Kidney capillary endothelial cell (primary cell): ENCODE measurements at regions not wholly inside any gene's neighbourhood (a gene's known extent, or its start where the extent isn't known, plus 50 kb on each side); places are given as distances from the start of the nearest gene placed in this dataset.
"Not testable (repeated sequence)": the region's sequence is repeated elsewhere in the genome, so short reads cannot be mapped to it uniquely, and the experiment has no call there.

Experiments
- DNase-seq: peaks from one replicate; pipeline ENCODE4 v3.0.0-alpha.2; 2018; ENCODE audit warnings: low spot score

DNA sequence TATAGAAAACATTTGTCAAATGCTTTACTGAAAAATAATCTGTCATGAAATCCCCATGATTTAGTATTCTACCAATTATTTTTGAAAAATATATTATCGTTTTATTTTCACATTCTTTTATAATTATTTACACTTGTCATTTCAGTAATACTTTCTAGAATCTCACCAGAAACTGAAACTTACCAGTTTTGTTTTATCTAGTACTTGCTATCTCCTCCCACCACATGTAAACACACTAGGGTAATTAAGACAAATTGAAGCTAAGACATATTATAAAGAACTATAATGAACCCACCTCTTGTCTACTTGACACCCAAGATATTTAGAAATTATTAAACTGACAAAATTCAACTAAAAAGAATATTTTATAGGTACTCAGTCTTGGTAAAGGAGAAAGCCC lies 51.5 kb upstream of the GRM3 start:
- DNase-seq: no peak

DNA sequence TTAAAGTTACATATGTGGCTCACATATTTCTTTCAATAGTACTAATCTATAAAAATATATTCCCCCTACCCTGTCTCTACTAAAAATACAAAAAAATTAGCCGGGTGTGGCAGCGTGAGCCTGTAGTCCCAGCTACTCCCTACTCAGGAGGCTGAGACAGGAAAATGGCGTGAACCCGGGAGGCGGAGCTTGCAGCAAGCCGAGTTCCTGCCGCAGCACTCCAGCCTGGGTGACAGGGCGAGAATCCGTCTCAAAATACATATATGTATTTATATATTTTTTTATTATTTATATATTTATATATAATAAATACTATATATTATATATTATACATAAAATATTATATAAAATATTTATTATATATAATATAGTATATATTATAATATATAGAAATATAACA lies 69.7 kb upstream of the GRM3 start:
- no peak for DNase-seq

DNA sequence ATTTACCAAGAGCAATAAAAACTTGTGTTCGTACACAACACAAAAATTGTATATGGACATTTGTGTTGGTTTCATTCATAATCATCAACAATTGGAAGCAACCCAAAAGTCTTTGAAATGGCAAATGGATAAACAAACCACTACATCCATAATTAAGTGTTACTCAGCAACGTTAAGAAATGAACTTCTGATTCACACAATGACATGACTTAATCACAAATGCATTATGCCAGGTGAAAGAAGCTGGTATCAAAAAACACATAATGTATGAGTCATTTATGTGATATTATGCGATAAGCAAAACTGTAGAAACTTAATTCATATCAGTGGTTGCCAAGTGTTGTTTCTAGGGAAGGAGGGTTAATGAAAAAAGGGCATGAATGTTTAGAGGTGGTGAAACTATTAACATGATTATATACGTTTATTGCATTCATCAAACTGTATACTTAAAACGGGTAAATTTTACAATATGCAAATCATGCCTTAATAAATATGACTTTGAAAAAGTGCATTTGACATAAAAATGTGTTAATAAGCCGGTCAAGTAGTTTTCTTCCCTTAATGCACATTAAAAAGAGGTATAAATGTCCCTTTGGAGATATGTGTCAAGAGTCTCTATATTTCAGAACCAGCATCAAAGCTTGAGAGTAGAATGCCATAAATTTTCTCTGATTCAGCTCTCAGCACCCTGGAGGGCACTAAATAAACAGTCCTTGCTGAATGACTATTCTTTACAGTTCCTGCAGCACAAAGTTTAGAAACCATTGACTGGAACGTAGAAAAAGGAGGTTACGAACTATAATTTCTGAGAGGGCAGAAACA lies 84.8 kb upstream of the GRM3 start:
- DNase-seq: no peak

DNA sequence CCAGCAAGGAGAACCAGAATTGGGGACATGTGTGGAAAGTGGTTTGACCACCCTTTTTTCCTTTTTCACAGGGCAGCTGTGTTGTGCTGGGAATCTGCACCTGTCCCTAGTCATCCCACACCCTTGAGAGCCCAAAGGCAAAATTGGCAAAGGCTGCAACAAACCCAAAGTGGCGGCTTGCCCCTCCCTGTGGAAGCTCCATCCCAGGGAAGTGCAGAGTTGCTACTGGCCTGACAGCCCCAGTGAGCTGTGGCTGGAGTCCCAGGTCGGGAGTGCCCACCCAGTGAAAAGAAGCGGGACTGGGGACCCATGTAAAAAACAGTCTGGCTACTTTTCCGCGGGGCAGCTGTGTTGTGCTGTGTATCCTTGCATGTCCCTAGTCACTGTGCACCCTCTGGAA lies 109.1 kb upstream of the GRM3 start:
- no peak for DNase-seq

DNA sequence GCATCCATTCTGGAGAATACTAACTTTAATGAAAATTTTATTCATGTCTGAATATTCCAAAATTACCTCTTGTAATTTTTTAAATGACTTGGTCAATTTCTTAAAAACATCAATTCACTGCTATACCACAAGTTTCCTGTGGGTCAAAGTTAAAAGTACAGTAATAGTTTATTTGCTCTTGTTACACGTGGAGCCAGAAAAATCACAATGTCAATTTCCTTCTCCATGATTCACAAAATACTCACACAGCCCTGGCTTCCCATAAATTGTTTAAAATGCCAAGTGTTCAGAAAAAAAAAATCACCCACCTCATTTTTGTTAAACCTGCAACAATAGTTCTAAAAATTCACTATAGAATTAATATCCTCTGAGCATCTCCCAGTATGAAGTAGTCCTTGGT lies 139.5 kb upstream of the GRM3 start:
- no peak for DNase-seq

DNA sequence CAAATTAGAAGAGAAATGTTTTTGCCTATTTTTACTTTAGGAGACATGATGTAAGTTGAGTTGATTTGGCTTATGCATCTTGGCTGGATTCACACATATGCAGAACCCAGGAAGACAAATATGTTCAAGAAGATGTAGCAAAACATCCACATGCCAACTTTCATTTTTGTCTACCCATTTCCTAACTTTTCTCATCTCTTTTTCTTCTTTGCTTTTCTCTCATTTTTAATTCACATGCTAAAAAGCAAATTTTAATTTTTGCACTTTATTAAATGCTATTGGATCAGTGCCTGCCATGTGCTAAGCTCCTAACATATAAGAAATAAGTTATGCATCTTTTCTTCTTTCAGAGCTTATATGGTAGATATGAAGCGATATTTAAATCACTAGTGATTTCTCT lies 143.7 kb upstream of the GRM3 start:
- DNase-seq: no peak

DNA sequence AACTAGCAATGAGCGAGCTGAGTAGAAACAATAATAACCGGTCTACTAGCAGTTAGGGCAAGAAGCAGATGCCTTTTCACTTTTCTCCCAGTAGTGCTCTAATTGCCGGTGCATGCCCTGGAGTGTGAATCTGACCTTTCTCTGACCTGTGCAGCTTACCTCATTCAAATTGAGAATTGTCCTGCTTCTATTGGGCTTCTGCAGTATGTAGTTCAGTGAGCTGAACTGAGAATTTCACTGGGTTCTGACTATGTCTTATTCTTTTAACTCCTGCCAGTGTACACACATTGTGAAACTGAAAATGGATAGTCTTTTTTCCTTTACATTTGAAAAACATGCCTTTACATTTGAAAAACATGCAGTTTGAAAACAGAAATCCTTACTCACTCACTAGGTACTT lies 157.9 kb upstream of the GRM3 start:
- DNase-seq: no peak

DNA sequence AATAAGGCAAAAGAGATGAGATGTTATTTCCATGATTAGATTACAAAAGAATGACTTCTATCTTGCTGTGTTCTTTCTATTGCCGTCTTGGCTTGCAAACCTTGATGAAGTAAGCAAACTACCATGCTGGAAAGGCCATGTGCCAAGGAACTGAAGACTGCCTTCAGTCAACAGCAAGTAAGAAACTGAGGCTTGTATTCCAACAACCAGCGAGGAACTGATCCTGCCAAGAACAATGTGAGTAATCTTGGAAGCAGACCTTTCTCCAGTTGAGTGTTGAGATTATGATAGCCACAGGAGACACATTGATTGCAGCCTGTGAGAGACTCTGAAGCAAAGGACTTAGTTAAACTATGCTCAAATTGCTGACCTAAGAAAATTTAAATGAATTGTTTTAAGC lies 164.6 kb upstream of the GRM3 start:
- no peak for DNase-seq

DNA sequence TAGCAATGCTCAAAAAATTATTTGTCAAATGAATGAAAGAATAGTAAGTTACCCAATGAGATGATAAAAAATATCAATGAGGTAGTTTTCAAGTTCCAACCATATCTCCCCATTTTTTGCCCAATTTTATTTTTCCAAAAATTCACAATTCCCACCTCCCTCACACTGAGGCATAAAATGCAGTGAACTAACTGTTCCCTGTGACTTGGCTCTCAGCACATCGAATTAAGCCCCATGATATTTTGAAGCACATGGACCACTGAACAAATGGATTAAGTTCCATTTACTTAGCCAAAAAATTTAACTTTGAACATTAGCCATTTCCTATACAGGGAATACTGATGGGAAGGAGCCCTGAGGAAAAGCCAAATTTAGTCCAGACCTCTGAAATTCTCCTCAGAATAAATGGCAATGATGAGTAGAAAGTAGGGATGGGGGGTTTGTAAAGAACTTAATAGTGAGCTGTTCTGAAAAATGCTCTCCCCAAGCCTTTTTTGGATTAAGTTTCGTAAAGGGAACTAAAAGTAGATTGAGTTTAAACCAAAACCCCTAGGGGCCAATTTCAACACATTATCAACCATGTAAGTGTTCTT lies 166.3 kb upstream of the GRM3 start:
- DNase-seq: no peak

DNA sequence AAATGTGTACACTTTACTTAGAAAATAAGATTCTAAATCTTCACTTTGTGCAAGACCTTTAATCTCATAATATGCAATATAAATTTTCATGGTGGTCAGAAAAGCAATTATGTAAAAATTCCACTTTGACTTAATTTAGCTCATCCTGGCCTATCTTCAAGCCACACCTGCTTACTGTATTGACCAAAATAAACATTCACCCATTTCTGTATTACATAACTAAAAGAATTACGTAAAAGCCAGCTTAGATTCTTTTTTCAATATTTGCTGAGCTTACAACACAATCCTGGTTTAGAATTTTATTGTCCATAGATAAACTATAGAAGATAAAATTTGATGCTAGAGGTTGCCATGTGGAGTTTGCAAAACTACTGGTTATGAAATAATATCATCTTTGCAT lies 172.9 kb upstream of the GRM3 start:
- DNase-seq: no peak

DNA sequence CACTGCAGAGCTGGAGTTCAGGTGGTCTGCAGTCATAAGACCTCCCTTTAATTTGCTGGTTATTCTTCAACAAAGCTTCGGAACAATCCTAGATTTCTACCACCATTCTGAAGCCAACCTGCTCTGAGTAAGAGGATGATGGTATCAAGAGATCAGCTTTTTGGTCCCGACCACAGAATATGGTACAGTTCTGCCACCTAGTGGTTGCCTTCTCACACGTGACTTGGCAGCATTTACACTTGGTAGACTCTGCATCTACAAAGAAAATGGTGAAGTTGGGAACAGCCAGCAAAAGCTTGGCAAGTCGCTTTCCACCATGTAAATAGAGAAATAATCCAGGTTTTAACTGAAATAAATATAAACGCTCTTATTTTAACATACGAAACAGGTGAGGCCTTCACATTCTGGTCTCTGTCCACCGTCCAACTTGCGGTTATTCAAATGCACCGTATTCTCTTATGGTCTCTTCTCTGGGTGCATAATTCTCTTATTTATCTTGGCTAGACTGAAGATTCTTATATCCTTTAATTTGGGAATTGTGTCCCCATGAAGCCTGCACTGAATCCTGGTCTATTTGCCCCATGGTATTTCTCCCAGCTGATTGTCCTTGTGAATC lies 173.9 kb upstream of the GRM3 start:
- DNase-seq: peak; percentile 66

DNA sequence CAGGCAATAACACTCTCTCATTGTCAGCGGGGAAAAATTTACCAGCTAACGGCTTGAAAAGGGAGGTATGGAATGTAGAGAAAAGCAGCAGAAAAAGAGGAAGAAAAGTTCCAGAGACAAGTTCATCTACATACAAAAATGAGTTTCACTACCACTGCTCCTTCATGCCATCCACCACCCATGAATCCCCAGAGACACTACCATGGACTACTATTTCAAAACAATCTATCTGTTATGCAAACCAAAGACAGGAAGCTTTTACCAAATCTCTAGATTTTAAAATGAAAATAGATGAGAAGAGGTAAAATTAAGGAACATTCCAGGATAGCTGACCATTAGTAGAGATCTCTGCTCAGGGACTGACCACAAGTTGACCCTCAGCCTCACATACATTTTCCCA lies 189.0 kb upstream of the GRM3 start:
- no peak for DNase-seq

DNA sequence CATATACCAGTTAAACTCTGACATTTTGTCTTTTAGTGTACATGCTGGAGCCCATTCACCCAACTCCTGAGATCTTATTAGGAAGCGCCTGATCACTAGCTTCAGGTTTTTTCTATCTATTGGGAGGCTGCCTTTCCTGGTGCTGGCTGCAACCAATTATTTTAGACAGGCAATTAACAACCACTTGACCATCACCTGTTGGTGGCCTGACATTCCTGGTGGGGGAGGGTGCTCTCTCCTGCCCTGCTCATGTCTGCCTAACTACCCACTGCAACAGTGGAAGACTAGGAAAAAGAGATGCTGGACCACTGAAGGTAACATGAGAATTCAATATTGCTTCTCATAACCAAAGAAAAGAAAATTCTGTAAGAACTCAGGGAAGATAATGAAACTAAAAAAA lies 190.3 kb upstream of the GRM3 start:
- DNase-seq: no peak

DNA sequence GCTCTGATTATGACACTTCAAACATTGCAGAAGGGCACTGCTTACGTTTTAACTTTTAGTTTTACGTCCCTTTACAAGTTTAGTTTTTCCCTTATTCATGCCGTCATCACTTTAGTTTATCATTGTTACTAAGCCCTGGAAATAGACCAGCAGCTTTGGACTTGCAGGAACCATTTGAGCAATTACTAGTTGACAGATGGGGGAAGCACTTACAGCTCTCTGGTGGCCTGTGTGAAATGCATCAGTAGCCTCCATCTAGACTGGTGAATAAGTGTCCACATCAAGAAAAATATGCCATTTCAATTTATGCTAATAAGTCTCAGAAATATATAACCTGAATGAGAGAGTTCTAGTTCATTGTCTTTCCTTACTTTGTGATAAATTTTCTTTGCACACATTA lies 194.9 kb upstream of the GRM3 start:
- no peak for DNase-seq

DNA sequence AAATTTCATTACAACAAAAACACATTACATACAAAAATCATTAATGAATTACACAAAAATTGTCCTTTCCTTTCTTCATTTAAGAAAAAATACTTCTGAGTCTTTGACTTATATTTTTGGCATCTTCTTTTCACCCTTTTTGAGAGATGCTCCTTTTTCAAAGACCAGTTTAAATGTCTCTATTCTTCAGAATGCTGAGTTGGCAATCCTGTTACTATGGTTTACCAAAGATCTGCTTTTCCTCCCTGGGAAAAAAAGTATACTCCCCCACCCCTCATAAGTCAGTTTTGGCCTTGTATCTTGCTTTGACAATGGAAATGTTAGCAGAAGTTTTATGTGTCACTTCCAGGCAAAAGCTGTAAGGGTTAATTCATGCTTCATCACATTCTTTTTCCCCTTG lies 198.4 kb upstream of the GRM3 start:
- no peak for DNase-seq

DNA sequence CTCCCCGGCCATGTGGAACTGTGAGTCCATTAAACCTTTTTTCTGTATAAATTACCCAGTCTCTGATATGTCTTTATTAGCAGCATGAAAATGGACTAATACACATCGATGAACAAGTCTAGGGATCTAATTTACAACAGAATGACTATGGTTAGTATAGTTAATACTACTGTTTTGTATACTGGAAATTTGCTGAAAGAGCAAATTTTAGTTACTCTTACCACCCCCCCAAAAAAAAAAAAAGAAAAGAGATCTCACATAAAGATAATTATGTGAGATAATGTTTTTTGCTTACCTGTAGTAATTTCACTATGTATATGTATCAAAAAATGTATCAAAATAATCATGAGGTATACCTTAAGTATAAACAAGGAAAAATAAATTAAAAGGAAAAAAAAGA lies 199.5 kb upstream of the GRM3 start:
- DNase-seq: no peak

DNA sequence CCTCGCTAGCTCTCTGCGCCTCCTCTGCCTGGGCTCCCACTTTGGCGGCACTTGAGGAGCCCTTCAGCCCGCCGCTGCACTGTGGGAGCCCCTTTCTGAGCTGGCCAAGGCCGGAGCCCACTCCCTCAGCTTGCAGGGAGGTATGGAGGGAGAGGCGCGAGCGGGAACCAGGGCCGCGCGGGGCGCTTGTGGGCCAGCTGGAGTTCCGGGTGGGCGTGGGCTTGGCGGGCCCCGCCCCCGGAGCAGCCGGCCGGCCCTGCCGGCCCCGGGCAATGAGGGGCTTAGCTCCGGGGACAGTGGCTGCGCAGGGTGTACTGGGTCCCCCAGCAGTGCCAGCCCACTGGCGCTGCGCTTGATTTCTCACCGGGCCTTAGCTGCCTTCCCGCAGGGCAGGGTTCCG lies 203.3 kb upstream of the GRM3 start:
- not testable (repeated sequence) for DNase-seq

DNA sequence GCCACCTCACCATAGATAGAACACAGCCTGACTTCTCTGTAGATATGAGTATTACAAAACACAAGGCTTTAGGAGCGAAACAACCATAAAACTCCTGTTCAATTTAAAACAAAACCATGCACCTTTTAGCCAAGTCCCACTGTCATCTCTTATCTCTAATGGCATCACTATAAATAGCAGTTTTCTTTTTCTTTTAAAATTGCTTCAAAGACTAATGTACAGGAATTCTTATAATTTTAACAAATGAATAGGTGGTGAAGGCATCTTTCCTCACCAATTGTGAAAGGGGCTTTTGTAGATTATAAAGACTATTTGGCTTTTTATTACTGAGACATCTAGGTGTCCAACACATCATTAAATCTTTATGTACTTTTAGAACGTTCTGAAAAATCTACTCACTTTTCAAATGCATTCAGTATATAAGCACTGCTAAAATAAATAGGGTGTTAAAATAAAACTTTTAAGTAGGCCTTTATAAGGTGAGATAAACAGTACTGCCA lies 205.7 kb upstream of the GRM3 start:
- no peak for DNase-seq

DNA sequence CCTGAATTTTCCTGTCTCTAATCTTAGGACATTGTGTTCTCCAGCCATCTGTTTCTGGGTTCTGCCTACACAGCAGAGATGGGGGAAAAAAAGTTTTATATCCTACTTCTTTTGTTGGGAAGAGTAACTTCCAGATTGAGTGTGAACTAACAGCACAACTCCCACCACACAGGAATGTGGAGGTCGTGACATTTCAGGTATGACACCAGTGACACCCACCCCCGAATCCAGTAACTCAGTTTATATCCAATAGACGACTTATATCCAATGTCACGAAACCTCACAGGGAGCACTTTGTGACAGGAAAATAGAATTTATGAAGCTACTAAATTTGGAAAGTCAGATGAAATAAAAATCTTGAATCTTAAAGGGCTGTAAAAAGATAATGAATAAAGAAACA lies 211.9 kb upstream of the GRM3 start:
- no peak for DNase-seq

DNA sequence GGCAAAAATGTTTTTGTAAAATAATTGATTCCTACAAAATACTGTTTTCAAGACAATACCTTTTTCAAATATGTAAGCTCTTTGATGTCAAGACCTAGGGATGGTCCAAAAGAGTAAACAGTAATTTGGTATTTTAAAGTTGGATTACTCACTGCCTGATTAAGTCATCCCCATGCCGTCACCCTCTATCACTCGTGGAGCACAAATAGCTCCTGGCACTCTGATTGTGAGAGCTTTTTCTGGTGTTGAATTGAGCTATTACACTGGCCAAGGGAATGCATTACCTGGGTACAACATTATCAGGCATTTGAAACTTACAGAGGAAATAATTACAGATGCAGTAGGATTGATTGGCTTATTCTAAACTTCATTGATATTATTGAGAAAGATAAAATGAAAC lies 231.9 kb upstream of the GRM3 start:
- no peak for DNase-seq

DNA sequence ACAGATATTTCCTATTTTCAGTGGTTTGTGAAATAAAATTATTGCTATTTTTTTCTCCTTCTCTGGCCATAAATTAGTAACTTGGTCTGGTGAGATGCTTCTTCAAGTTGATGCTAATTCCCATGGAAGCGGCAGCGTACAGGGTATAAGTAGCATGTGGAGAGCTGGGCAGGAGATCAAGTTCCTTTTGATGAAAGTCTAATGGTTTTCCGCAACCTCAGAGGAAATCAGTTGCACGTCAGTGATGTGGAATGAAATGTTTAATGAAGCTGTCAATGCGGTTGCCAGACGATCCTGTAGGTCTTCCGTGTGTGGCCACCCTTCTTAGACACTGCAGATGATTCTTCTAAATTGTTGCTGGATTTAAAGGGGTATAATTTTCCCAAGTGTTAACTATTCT lies 236.4 kb upstream of the GRM3 start:
- DNase-seq: no peak

DNA sequence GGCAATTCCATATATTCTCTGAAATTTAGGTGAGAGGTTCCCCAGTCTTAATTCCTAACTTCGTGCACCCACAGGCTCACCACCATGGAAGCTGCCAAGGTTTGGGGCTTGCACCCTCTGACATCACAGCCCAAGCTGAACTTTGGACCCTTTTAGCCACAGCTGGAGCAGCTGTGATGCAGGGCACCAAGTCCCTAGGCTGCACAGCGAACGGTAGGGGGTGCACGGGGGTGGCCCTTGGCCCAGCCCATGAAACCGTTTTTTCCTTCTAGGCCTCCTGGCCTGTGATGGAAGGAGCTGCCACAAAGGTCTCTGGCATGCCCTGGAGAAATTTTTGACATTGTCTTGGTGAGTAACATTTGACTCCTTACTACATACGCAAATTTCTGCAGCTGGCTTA lies 251.9 kb upstream of the GRM3 start:
- DNase-seq: no peak

DNA sequence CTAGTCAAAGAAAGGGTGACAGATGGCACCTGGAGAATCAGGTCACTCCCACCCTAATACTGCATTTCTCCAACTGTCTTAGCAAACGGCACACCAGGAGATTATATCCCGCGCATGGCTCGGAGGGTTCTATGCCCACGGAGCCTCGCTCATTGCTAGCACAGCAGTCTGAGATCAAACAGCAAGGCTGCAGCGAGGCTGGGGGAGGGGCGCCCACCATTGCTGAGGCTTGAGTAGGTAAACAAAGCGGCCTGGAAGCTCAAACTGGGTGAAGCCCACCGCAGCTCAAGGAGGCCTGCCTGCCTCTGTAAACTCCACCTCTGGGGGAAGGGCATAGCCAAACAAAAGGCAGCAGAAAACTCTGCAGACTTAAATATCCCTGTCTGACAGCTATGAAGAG lies 268.1 kb upstream of the GRM3 start:
- DNase-seq: not testable (repeated sequence)

DNA sequence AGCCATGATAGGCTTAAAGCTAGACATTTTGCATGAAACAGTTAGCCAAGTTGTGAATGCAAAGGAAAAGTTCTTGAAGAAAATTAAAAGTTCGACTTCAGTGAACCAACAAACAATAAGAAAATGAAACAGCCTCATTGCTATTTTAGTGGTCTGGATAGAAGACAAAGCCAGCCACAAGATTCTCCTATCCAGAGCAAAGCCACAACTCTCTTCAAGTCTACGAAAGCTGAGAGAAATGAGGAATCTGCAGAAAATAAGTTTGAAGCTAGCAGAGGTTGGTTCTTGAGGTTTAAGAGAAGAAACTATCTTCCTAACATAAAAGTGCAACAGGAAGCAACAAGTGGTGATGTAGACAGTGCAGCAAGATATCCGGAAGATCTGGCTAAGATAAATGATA lies 271.4 kb upstream of the GRM3 start:
- no peak for DNase-seq
